ENCODE measurements at regions not wholly inside any gene's neighbourhood (a gene's known extent, or its start where the extent isn't known, plus 50 kb on each side); places are given as distances from the start of the nearest gene placed in this dataset.

GRCh38 chr16:79988721-79989220 lies 388.2 kb upstream of the MAF start:
- ChIA-PET CTCF (no interaction called here), POLR2A (no interaction called here)
- Histone ChIP-seq H3K36me3 (ENCODE audit: control insufficient read depth in 2 of 2, extremely low read depth in 1 of 2, insufficient read depth in 2 of 2, low read length in 2 of 2) (no peaks in the 10 kb centered on the region), H2AFZ (ENCODE audit: low read depth, low read length) (no peak overlapping the region), H3K79me2 (ENCODE audit: control insufficient read depth, insufficient read depth, low read length) (no peaks in the 10 kb centered on the region), H3K4me3 (replicated peaks in 1 of 3; ENCODE audit: insufficient read depth in 1 of 3, low read depth in 1 of 3, low read length in 3 of 3) (no peak overlapping the region), H3K4me1 (ENCODE audit: control insufficient read depth, extremely low read depth, insufficient read depth, low read length) (no peaks in the 10 kb centered on the region), H3K4me2 (ENCODE audit: insufficient read depth, low read length) (no peak overlapping the region), H3K27ac (ENCODE audit: insufficient read depth, low read depth, low read length) (no peak overlapping the region), H3K9ac (replicated peaks; ENCODE audit: extremely low read depth, insufficient read depth, low read length) (no peak overlapping the region), H3K9me1 (replicated peaks; ENCODE audit: control insufficient read depth, extremely low read depth, insufficient read depth, low read length) (no peaks in the 10 kb centered on the region), H4K20me1 (replicated peaks; ENCODE audit: control insufficient read depth, extremely low read depth, insufficient read depth, low read length) (no peaks in the 10 kb centered on the region), H3K9me3 (replicated peaks; ENCODE audit: control insufficient read depth, insufficient read depth, low read length) (no peaks in the 10 kb centered on the region), H3K27me3 (ENCODE audit: control insufficient read depth in 2 of 2, insufficient read depth in 2 of 2, low read length in 2 of 2) (no peaks in the 10 kb centered on the region)
- no peak for FAIRE-seq
- intact Hi-C loops (cut with micrococcal nuclease): no loop called here
- no peak for TF ChIP-seq POLR2A (IDR thresholded peaks at IDR 0.05; ENCODE audit: low read depth, low read length)
- TF ChIP-seq, protein P1, sequence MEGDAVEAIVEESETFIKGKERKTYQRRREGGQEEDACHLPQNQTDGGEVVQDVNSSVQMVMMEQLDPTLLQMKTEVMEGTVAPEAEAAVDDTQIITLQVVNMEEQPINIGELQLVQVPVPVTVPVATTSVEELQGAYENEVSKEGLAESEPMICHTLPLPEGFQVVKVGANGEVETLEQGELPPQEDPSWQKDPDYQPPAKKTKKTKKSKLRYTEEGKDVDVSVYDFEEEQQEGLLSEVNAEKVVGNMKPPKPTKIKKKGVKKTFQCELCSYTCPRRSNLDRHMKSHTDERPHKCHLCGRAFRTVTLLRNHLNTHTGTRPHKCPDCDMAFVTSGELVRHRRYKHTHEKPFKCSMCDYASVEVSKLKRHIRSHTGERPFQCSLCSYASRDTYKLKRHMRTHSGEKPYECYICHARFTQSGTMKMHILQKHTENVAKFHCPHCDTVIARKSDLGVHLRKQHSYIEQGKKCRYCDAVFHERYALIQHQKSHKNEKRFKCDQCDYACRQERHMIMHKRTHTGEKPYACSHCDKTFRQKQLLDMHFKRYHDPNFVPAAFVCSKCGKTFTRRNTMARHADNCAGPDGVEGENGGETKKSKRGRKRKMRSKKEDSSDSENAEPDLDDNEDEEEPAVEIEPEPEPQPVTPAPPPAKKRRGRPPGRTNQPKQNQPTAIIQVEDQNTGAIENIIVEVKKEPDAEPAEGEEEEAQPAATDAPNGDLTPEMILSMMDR (IDR thresholded peaks at IDR 0.05; ENCODE audit: extremely low read depth in 1 of 2, insufficient read depth in 1 of 2, low read depth in 1 of 2, low read length in 2 of 2): no peak
- no peak for TF ChIP-seq EZH2 (IDR thresholded peaks at IDR 0.05; ENCODE audit: borderline replicate concordance, low read depth, low read length, severe bottlenecking)
- TF ChIP-seq MYC (IDR thresholded peaks at IDR 0.05; ENCODE audit: low read depth, low read length): no peak
- BruUV-seq (replicated peaks): no TSS peak
- DNase-seq (ENCODE audit: low read depth, low spot score): no peak
- dilution Hi-C loops (cut with MboI; ENCODE audit: extremely low pct_ligation_motif_present, low sequenced_read_pairs): no loop called here

GRCh38 chr16:79988089-79988488 lies 387.6 kb upstream of the MAF start:
- no peak for TF ChIP-seq GATA2 (IDR thresholded peaks at IDR 0.05; ENCODE audit: insufficient read depth, insufficient read length, low read depth, low read length)
- TF ChIP-seq, protein P1 (IDR thresholded peaks at IDR 0.05; ENCODE audit: extremely low read depth in 1 of 2, insufficient read depth in 1 of 2, low read depth in 1 of 2, low read length in 2 of 2): no peak
- H2AFZ ChIP-seq (ENCODE audit: low read depth, low read length): no peak overlapping the region
- H3K9me1 ChIP-seq (replicated peaks; ENCODE audit: control insufficient read depth, extremely low read depth, insufficient read depth, low read length): no peaks in the 10 kb centered on the region
- intact Hi-C loops (cut with micrococcal nuclease): no loop called here
- FAIRE-seq: no peak
- no peak overlapping the region for H3K9ac ChIP-seq (replicated peaks; ENCODE audit: extremely low read depth, insufficient read depth, low read length)
- H3K27me3 ChIP-seq (ENCODE audit: control insufficient read depth in 2 of 2, insufficient read depth in 2 of 2, low read length in 2 of 2): no peaks in the 10 kb centered on the region
- no peak for DNase-seq (ENCODE audit: low read depth, low spot score)
- H3K4me2 ChIP-seq (ENCODE audit: insufficient read depth, low read length): no peak overlapping the region
- no peaks in the 10 kb centered on the region for H3K9me3 ChIP-seq (replicated peaks; ENCODE audit: control insufficient read depth, insufficient read depth, low read length)
- CTCF ChIA-PET: no interaction called here
- no TSS peak for BruUV-seq (replicated peaks)
- no peaks in the 10 kb centered on the region for H3K36me3 ChIP-seq (ENCODE audit: control insufficient read depth in 2 of 2, extremely low read depth in 1 of 2, insufficient read depth in 2 of 2, low read length in 2 of 2)
- no peaks in the 10 kb centered on the region for H3K4me1 ChIP-seq (ENCODE audit: control insufficient read depth, extremely low read depth, insufficient read depth, low read length)
- H4K20me1 ChIP-seq (replicated peaks; ENCODE audit: control insufficient read depth, extremely low read depth, insufficient read depth, low read length): no peaks in the 10 kb centered on the region
- no peak overlapping the region for H3K4me3 ChIP-seq (replicated peaks in 1 of 3; ENCODE audit: insufficient read depth in 1 of 3, low read depth in 1 of 3, low read length in 3 of 3)
- no peaks in the 10 kb centered on the region for H3K79me2 ChIP-seq (ENCODE audit: control insufficient read depth, insufficient read depth, low read length)
- H3K27ac ChIP-seq (ENCODE audit: insufficient read depth, low read depth, low read length): no peak overlapping the region
- POLR2A ChIA-PET: no interaction called here
- dilution Hi-C loops (cut with MboI; ENCODE audit: extremely low pct_ligation_motif_present, low sequenced_read_pairs): no loop called here

Data from endothelial cell of umbilical vein (primary cell).